ENCODE measurements at regions not wholly inside any gene's neighbourhood (a gene's known extent, or its start where the extent isn't known, plus 50 kb on each side); places are given as distances from the start of the nearest gene placed in this dataset.

DNA sequence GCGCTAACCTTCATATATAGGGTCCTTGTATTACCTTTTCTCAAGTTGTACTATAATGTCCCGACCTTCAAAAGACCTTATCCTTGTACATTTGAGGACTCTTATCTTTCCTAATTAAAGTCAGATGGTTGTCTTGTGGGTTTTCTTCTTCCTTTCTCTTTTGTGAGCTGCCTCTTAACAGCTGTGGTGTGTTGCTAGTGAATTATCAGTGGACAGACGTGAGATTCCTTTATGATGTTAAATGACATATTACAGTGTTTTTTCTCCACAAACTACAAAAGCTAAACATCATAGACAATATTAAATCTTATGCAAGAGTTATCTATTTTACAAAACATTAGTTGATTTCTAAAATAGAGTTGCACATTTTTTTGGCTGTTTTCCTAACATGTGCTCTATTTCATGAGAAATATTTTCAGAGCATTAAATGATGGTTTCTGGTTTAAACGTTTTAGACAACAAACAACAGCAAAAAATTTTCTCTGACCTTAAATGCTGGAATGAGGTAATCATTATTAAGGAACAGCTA, 272.2 kb upstream of the NPVF start:
- TF ChIP-seq, protein P1, sequence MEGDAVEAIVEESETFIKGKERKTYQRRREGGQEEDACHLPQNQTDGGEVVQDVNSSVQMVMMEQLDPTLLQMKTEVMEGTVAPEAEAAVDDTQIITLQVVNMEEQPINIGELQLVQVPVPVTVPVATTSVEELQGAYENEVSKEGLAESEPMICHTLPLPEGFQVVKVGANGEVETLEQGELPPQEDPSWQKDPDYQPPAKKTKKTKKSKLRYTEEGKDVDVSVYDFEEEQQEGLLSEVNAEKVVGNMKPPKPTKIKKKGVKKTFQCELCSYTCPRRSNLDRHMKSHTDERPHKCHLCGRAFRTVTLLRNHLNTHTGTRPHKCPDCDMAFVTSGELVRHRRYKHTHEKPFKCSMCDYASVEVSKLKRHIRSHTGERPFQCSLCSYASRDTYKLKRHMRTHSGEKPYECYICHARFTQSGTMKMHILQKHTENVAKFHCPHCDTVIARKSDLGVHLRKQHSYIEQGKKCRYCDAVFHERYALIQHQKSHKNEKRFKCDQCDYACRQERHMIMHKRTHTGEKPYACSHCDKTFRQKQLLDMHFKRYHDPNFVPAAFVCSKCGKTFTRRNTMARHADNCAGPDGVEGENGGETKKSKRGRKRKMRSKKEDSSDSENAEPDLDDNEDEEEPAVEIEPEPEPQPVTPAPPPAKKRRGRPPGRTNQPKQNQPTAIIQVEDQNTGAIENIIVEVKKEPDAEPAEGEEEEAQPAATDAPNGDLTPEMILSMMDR (IDR thresholded peaks at IDR 0.05), result no peak
- TF ChIP-seq POLR2A (IDR thresholded peaks at IDR 0.05), result no peak
